Mesenchymal stem cell (in vitro differentiated cells and primary cell): ENCODE measurements at regions not wholly inside any gene's neighbourhood (a gene's known extent, or its start where the extent isn't known, plus 50 kb on each side); places are given as distances from the start of the nearest gene placed in this dataset.

ENCODE experiments used
- DNase-seq: peaks from one replicate; pipeline ENCODE4 v3.0.0-alpha.2; 2013
- H2AFZ ChIP-seq: one replicate; pipeline ENCODE4 v1.6.1; 2013; ENCODE audit warnings: low read depth, mild to moderate bottlenecking, control low read depth, inconsistent platforms, low read length, moderate library complexity
- H2AK5ac ChIP-seq: 2 replicates; pipeline ENCODE4 v1.6.1; 2013; ENCODE audit warnings: low read length, moderate library complexity, mild to moderate bottlenecking, inconsistent platforms; ENCODE audit not compliant: severe bottlenecking
- H2BK120ac ChIP-seq: one replicate; pipeline ENCODE4 v1.6.1; 2013; ENCODE audit warnings: low read depth, mild to moderate bottlenecking, inconsistent platforms, low read length, moderate library complexity
- H2BK12ac ChIP-seq, 2 experiments: one replicate each; pipeline ENCODE4 v1.6.1; 2013; ENCODE audit warnings: inconsistent platforms in 2 of 2, low read length in 2 of 2, mild to moderate bottlenecking in 2 of 2, moderate library complexity in 2 of 2, control low read depth in 1 of 2
- H2BK15ac ChIP-seq: one replicate; pipeline ENCODE4 v1.6.1; 2013; ENCODE audit warnings: mild to moderate bottlenecking, low read depth, inconsistent platforms; ENCODE audit not compliant: poor library complexity, severe bottlenecking
- H2BK5ac ChIP-seq: 2 replicates; pipeline ENCODE4 v1.6.1; 2013; ENCODE audit warnings: low read depth, mild to moderate bottlenecking, low read length, control low read depth, inconsistent platforms; ENCODE audit not compliant: poor library complexity, severe bottlenecking
- H3K14ac ChIP-seq, 2 experiments: one replicate each; pipeline ENCODE4 v1.6.1; 2013; ENCODE audit warnings: inconsistent platforms in 2 of 2, low read length in 2 of 2, control low read depth in 1 of 2, mild to moderate bottlenecking in 1 of 2, moderate library complexity in 1 of 2
- H3K18ac ChIP-seq, 2 experiments: one replicate each; pipeline ENCODE4 v1.6.1; 2013; ENCODE audit warnings: inconsistent platforms in 2 of 2, low read length in 2 of 2, control low read depth in 1 of 2, low read depth in 1 of 2, mild to moderate bottlenecking in 1 of 2
- H3K23ac ChIP-seq, 2 experiments: one replicate each; pipeline ENCODE4 v1.6.1; 2013; ENCODE audit warnings: inconsistent platforms in 2 of 2, low read length in 2 of 2, mild to moderate bottlenecking in 2 of 2, moderate library complexity in 2 of 2, control low read depth in 1 of 2
- H3K27ac ChIP-seq: 2 replicates; pipeline ENCODE4 v1.5.1; 2013; ENCODE audit warnings: mild to moderate bottlenecking, moderate library complexity, low read length, control low read depth, inconsistent platforms; ENCODE audit not compliant: poor library complexity, severe bottlenecking
- H3K27me3 ChIP-seq, 2 experiments: 2 replicates each; pipeline versions ENCODE4 v1.6.1 to v1.7.0; 2013; ENCODE audit warnings: low read length in 2 of 2, mild to moderate bottlenecking in 2 of 2, moderate library complexity in 2 of 2, control low read depth in 1 of 2, inconsistent platforms in 1 of 2; ENCODE audit not compliant: control insufficient read depth in 1 of 2, insufficient read depth in 1 of 2
- H3K36me3 ChIP-seq, 2 experiments: 2 replicates each; pipeline versions ENCODE4 v1.6.1 to v1.7.0; 2013; ENCODE audit warnings: low read length in 2 of 2, control low read depth in 1 of 2, inconsistent platforms in 1 of 2, low read depth in 1 of 2, mild to moderate bottlenecking in 1 of 2; ENCODE audit not compliant: insufficient read depth in 2 of 2, control insufficient read depth in 1 of 2
- H3K4ac ChIP-seq, 2 experiments: one replicate each; pipeline ENCODE4 v1.6.1; 2013; ENCODE audit warnings: inconsistent platforms in 2 of 2, low read length in 2 of 2, mild to moderate bottlenecking in 2 of 2, moderate library complexity in 2 of 2, control low read depth in 1 of 2, low read depth in 1 of 2
- H3K4me1 ChIP-seq: 2 replicates; pipeline ENCODE4 v1.6.1; 2013; ENCODE audit warnings: low read depth, low read length, control low read depth; ENCODE audit not compliant: control insufficient read depth, insufficient read depth
- H3K4me2 ChIP-seq: 2 replicates; pipeline ENCODE4 v1.6.1; 2013; ENCODE audit warnings: low read length, mild to moderate bottlenecking, inconsistent platforms; ENCODE audit not compliant: poor library complexity, severe bottlenecking
- H3K4me3 ChIP-seq, 2 experiments: 2 replicates each; pipeline versions ENCODE4 v1.5.1 to v1.7.0; 2013; ENCODE audit warnings: low read length in 2 of 2, mild to moderate bottlenecking in 2 of 2, control low read depth in 1 of 2, low read depth in 1 of 2; ENCODE audit not compliant: insufficient read depth in 1 of 2
- H3K79me1 ChIP-seq: replicated peaks from 2 replicates; pipeline ENCODE4 v1.6.1; 2013; ENCODE audit warnings: mild to moderate bottlenecking, control low read depth, low read length, inconsistent platforms; ENCODE audit not compliant: poor library complexity, severe bottlenecking
- H3K9ac ChIP-seq: 2 replicates; pipeline ENCODE4 v1.7.0; 2013; ENCODE audit warnings: mild to moderate bottlenecking, low read length, moderate library complexity
- H3K9me3 ChIP-seq: 2 replicates; pipeline ENCODE4 v1.7.0; 2013; ENCODE audit warnings: mild to moderate bottlenecking, low read length; ENCODE audit not compliant: control insufficient read depth
- H4K8ac ChIP-seq: one replicate; pipeline ENCODE4 v1.6.1; 2013; ENCODE audit warnings: inconsistent platforms, mild to moderate bottlenecking, low read length, moderate library complexity
- H4K91ac ChIP-seq: one replicate; pipeline ENCODE4 v1.6.1; 2013; ENCODE audit warnings: mild to moderate bottlenecking, low read length, inconsistent platforms
- WGBS: methylation state at CpG from one replicate; pipeline ENCODE4 v1.1.7; 2013; ENCODE audit warnings: mixed read lengths; 5-methylcytosine and 5-hydroxymethylcytosine counted together

DNA sequence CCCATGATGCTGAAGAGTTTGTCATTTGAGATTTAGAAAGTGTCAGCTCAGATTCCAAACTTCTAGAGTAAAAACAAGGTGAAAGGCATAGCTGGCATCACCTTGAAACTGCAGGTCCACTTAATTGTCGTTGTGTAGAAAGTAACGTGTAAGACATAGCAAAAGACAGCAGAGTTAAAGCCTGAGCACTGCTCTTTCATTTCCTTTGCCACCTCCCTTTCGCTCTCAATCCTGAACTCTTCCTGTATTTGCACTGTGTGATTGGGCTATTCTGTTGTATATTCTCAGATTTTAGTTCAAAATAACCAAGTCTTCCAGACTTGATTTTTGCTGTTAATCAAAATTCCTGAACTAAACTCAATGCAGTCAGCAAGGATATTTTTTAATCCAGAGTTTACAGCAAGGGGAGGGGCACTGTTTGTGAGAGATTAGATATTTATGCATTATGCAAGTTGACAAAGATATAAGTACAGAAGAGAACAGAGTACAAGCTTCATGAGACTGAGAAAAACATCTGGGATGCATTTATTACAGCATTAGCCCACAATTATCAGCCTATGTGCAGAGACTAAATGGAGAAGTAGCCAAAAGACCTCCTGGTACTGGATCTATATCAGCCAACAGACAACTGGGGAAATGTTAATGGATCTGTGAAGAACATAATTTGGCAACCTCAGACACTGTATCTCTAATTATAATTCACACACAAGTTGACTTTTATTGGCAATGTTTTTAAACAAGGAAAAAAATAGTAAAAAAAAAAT is 328.6 kb downstream of the SUCLA2 start:
- Histone ChIP-seq H3K79me1 (no peaks in the 10 kb centered on the region), H3K9me3 (no peaks in the 10 kb centered on the region), H3K27me3 (no peaks in the 10 kb centered on the region), H3K4me3 (peak overlapping the region in 1 of 2 experiments; percentile 52), H3K36me3 (no peaks in the 10 kb centered on the region), H2BK5ac (no peak overlapping the region), H2BK12ac (no peak overlapping the region), H3K9ac (peak overlapping the region; percentile 61), H3K27ac (no peak overlapping the region), H4K91ac (no peak overlapping the region), H2AK5ac (no peak overlapping the region), H2BK15ac (no peak overlapping the region), H2AFZ (no peak overlapping the region), H4K8ac (no peak overlapping the region), H3K4me2 (no peak overlapping the region), H3K18ac (no peak overlapping the region), H3K4me1 (peaks cover 5% of the 10 kb centered on the region), H3K23ac (no peak overlapping the region), H2BK120ac (no peak overlapping the region), H3K4ac (no peak overlapping the region), H3K14ac (no peak overlapping the region)
- peak; percentile 19 for DNase-seq
- WGBS = 87% methylated on average over 2 of the region's 3 CpGs

DNA sequence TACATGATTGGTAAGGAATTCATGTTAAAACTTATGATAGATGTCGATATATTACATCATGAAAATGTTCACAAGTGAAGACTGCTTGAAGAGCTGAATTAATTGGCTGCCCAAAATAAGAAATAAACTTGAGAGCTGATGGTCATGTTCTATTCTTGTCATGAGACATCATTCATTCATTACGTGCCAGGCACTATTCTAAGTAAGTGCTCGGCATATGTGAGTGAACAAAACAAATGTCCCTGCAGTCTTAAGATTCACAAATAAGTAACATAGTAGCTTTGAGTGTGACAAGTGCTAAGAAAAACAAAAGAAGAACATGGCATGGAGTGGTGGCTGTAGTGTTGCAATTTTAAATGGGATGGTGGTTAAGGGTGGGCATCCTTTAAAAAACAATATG is 329.3 kb downstream of the SUCLA2 start:
- Histone ChIP-seq H2BK15ac (no peak overlapping the region), H2AK5ac (no peak overlapping the region), H3K9ac (peak overlapping the region; percentile 61), H3K9me3 (no peaks in the 10 kb centered on the region), H4K91ac (no peak overlapping the region), H3K4me3 (peak overlapping the region in 1 of 2 experiments; percentile 52), H3K4ac (no peak overlapping the region), H3K4me2 (no peak overlapping the region), H2BK12ac (no peak overlapping the region), H2BK120ac (no peak overlapping the region), H3K79me1 (no peaks in the 10 kb centered on the region), H3K4me1 (peaks cover 3% of the 10 kb centered on the region), H3K18ac (no peak overlapping the region), H3K14ac (no peak overlapping the region), H2BK5ac (no peak overlapping the region), H3K23ac (no peak overlapping the region), H3K27ac (no peak overlapping the region), H4K8ac (no peak overlapping the region), H3K27me3 (no peaks in the 10 kb centered on the region), H2AFZ (no peak overlapping the region), H3K36me3 (no peaks in the 10 kb centered on the region)
- WGBS = 100% methylated on average over 3 of the region's 3 CpGs
- DNase-seq = no peak

DNA sequence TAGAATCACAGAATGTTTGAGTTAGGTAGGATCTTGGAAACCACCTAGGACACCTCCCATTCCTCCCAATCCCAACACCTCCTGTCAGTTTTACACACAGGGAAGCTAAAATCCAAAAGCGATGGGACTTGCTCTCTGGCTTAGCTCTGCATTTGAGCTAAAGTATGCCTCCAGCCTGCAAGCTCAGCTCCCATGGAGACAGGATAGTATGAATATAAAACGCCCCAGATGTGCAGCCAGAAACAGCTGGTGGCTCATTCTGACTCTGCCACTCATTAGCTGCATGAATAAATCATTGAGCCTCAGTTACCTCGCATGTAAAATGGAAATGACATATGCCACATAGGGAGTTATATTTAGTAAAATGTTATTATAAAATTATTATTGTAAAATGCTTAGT is 336.0 kb downstream of the SUCLA2 start:
- H3K14ac ChIP-seq = no peak overlapping the region
- no peak overlapping the region for H2AK5ac ChIP-seq
- H2BK5ac ChIP-seq = no peak overlapping the region
- no peak overlapping the region for H3K23ac ChIP-seq
- DNase-seq = no peak
- no peak overlapping the region for H3K4ac ChIP-seq
- H2AFZ ChIP-seq = no peak overlapping the region
- H3K4me3 ChIP-seq = no peak overlapping the region
- no peak overlapping the region for H3K9ac ChIP-seq
- no peaks in the 10 kb centered on the region for H3K36me3 ChIP-seq
- H3K4me1 ChIP-seq = peaks cover 2% of the 10 kb centered on the region
- H3K79me1 ChIP-seq = no peaks in the 10 kb centered on the region
- H4K8ac ChIP-seq = no peak overlapping the region
- 75% methylated on average over 2 of the region's 3 CpGs for WGBS
- H2BK12ac ChIP-seq = no peak overlapping the region
- no peak overlapping the region for H4K91ac ChIP-seq
- H2BK120ac ChIP-seq = no peak overlapping the region
- no peak overlapping the region for H3K18ac ChIP-seq
- H3K27me3 ChIP-seq = no peaks in the 10 kb centered on the region
- H3K27ac ChIP-seq = no peak overlapping the region
- H3K9me3 ChIP-seq = peaks cover 1% of the 10 kb centered on the region
- no peak overlapping the region for H2BK15ac ChIP-seq
- no peak overlapping the region for H3K4me2 ChIP-seq

- DNase-seq = peak; percentile 69
- Histone ChIP-seq H2BK15ac (no peak overlapping the region), H3K23ac (no peak overlapping the region), H3K4me3 (no peak overlapping the region), H3K79me1 (no peaks in the 10 kb centered on the region), H2AK5ac (no peak overlapping the region), H2AFZ (no peak overlapping the region), H3K36me3 (no peaks in the 10 kb centered on the region), H3K27me3 (no peaks in the 10 kb centered on the region), H3K4me1 (peaks cover 2% of the 10 kb centered on the region), H3K14ac (no peak overlapping the region), H3K4ac (no peak overlapping the region), H3K9ac (no peak overlapping the region), H3K27ac (no peak overlapping the region), H4K91ac (no peak overlapping the region), H3K18ac (peak overlapping the region in 1 of 2 experiments; percentile 68), H2BK5ac (no peak overlapping the region), H4K8ac (peak overlapping the region; percentile 75), H3K4me2 (no peak overlapping the region), H3K9me3 (peaks cover 6% of the 10 kb centered on the region), H2BK12ac (no peak overlapping the region), H2BK120ac (no peak overlapping the region)
- 14% methylated on average over 4 of the region's 4 CpGs for WGBS
Observed at GRCh38 chr13:47661076-47661475, 340.0 kb downstream of the SUCLA2 start.
